ENCODE measurements at regions not wholly inside any gene's neighbourhood (a gene's known extent, or its start where the extent isn't known, plus 50 kb on each side); places are given as distances from the start of the nearest gene placed in this dataset.

DNA sequence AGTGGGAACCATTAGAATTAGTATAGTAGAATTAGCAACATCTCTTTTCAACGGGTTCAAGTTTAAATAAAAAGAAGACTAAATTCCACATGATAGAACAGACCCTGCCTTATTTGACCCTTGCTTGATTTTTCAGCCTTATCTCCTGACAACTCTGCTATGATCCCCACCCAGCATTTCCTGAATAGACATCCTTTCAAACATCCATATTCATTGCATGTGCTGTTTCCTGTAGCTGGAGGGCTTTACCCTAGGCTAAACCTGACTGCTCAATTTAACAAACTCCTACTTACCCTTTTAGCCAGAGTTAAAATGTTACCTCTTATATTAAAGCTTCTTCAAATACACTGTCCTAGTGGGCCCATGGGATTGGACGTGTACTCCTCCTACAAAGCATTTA is 594.8 kb upstream of the ARID1B start:
- Histone ChIP-seq H3K79me2 (replicated peaks; ENCODE audit: insufficient read depth) (no peaks in the 10 kb centered on the region), H4K20me1 (replicated peaks; ENCODE audit: insufficient read depth) (no peaks in the 10 kb centered on the region), H3K4me2 (no peak overlapping the region), H2AFZ (no peak overlapping the region; the same call in 1 of the 2 replicates), H3K4me3 (no peak overlapping the region), H3K27me3 (ENCODE audit: insufficient read depth) (no peaks in the 10 kb centered on the region), H3F3A (replicated peaks; ENCODE audit: low read depth) (no peaks in the 10 kb centered on the region), H3K36me3 (ENCODE audit: insufficient read depth) (no peaks in the 10 kb centered on the region), H3K4me1 (ENCODE audit: insufficient read depth) (0 out of 2 replicates have a peak, but pooled peaks cover 2% of the 10 kb centered on the region), H3K9me2 (ENCODE audit: insufficient read depth) (peaks cover 14% of the 10 kb centered on the region), H3K27ac (ENCODE audit: low read depth) (no peak overlapping the region)
- DNase-seq (ENCODE audit: low spot score) (no peak), ATAC-seq (no peak)
- H3K27me3 Mint-ChIP-seq (ENCODE audit: insufficient read depth, low read depth, poor library complexity), result peaks cover 3% of the 10 kb centered on the region
- peaks cover 3% of the 10 kb centered on the region; the same call in 2 of the 3 replicates for H3K4me1 Mint-ChIP-seq
- TF ChIP-seq, protein P1, sequence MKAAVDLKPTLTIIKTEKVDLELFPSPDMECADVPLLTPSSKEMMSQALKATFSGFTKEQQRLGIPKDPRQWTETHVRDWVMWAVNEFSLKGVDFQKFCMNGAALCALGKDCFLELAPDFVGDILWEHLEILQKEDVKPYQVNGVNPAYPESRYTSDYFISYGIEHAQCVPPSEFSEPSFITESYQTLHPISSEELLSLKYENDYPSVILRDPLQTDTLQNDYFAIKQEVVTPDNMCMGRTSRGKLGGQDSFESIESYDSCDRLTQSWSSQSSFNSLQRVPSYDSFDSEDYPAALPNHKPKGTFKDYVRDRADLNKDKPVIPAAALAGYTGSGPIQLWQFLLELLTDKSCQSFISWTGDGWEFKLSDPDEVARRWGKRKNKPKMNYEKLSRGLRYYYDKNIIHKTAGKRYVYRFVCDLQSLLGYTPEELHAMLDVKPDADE (IDR thresholded peaks at IDR 0.05), result no peak
- TF ChIP-seq JUNB (IDR thresholded peaks at IDR 0.05; ENCODE audit: unreplicated experiment) (no peak), CREB1 (CRISPR knock-in tag; IDR thresholded peaks at IDR 0.05; ENCODE audit: low read depth) (no peak), STAT1 (IDR thresholded peaks at IDR 0.05; ENCODE audit: unreplicated experiment) (no peak), ZNF114 (CRISPR knock-in tag; IDR thresholded peaks at IDR 0.05) (no peak), ZNF331 (CRISPR knock-in tag; IDR thresholded peaks at IDR 0.05; ENCODE audit: low read depth) (no peak), NANOG (IDR thresholded peaks at IDR 0.05; ENCODE audit: borderline replicate concordance) (no peak), EZH2phosphoT487 (IDR thresholded peaks at IDR 0.05; ENCODE audit: unreplicated experiment) (no peak)
- TF ChIP-seq, protein P2, sequence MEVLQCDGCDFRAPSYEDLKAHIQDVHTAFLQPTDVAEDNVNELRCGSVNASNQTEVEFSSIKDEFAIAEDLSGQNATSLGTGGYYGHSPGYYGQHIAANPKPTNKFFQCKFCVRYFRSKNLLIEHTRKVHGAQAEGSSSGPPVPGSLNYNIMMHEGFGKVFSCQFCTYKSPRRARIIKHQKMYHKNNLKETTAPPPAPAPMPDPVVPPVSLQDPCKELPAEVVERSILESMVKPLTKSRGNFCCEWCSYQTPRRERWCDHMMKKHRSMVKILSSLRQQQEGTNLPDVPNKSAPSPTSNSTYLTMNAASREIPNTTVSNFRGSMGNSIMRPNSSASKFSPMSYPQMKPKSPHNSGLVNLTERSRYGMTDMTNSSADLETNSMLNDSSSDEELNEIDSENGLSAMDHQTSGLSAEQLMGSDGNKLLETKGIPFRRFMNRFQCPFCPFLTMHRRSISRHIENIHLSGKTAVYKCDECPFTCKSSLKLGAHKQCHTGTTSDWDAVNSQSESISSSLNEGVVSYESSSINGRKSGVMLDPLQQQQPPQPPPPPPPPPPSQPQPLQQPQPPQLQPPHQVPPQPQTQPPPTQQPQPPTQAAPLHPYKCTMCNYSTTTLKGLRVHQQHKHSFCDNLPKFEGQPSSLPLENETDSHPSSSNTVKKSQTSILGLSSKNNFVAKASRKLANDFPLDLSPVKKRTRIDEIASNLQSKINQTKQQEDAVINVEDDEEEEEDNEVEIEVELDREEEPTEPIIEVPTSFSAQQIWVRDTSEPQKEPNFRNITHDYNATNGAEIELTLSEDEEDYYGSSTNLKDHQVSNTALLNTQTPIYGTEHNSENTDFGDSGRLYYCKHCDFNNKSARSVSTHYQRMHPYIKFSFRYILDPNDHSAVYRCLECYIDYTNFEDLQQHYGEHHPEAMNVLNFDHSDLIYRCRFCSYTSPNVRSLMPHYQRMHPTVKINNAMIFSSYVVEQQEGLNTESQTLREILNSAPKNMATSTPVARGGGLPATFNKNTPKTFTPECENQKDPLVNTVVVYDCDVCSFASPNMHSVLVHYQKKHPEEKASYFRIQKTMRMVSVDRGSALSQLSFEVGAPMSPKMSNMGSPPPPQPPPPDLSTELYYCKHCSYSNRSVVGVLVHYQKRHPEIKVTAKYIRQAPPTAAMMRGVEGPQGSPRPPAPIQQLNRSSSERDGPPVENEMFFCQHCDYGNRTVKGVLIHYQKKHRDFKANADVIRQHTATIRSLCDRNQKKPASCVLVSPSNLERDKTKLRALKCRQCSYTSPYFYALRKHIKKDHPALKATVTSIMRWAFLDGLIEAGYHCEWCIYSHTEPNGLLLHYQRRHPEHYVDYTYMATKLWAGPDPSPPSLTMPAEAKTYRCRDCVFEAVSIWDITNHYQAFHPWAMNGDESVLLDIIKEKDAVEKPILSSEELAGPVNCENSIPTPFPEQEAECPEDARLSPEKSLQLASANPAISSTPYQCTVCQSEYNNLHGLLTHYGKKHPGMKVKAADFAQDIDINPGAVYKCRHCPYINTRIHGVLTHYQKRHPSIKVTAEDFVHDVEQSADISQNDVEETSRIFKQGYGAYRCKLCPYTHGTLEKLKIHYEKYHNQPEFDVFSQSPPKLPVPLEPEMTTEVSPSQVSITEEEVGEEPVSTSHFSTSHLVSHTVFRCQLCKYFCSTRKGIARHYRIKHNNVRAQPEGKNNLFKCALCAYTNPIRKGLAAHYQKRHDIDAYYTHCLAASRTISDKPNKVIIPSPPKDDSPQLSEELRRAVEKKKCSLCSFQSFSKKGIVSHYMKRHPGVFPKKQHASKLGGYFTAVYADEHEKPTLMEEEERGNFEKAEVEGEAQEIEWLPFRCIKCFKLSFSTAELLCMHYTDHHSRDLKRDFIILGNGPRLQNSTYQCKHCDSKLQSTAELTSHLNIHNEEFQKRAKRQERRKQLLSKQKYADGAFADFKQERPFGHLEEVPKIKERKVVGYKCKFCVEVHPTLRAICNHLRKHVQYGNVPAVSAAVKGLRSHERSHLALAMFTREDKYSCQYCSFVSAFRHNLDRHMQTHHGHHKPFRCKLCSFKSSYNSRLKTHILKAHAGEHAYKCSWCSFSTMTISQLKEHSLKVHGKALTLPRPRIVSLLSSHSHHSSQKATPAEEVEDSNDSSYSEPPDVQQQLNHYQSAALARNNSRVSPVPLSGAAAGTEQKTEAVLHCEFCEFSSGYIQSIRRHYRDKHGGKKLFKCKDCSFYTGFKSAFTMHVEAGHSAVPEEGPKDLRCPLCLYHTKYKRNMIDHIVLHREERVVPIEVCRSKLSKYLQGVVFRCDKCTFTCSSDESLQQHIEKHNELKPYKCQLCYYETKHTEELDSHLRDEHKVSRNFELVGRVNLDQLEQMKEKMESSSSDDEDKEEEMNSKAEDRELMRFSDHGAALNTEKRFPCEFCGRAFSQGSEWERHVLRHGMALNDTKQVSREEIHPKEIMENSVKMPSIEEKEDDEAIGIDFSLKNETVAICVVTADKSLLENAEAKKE (CRISPR knock-in tag; IDR thresholded peaks at IDR 0.05), result no peak
- TF ChIP-seq, protein P3, sequence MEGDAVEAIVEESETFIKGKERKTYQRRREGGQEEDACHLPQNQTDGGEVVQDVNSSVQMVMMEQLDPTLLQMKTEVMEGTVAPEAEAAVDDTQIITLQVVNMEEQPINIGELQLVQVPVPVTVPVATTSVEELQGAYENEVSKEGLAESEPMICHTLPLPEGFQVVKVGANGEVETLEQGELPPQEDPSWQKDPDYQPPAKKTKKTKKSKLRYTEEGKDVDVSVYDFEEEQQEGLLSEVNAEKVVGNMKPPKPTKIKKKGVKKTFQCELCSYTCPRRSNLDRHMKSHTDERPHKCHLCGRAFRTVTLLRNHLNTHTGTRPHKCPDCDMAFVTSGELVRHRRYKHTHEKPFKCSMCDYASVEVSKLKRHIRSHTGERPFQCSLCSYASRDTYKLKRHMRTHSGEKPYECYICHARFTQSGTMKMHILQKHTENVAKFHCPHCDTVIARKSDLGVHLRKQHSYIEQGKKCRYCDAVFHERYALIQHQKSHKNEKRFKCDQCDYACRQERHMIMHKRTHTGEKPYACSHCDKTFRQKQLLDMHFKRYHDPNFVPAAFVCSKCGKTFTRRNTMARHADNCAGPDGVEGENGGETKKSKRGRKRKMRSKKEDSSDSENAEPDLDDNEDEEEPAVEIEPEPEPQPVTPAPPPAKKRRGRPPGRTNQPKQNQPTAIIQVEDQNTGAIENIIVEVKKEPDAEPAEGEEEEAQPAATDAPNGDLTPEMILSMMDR (conservative IDR thresholded peaks at IDR 0.05; ENCODE audit: low read depth in 2 of 2), result no peak
- TF ChIP-seq, protein P4, sequence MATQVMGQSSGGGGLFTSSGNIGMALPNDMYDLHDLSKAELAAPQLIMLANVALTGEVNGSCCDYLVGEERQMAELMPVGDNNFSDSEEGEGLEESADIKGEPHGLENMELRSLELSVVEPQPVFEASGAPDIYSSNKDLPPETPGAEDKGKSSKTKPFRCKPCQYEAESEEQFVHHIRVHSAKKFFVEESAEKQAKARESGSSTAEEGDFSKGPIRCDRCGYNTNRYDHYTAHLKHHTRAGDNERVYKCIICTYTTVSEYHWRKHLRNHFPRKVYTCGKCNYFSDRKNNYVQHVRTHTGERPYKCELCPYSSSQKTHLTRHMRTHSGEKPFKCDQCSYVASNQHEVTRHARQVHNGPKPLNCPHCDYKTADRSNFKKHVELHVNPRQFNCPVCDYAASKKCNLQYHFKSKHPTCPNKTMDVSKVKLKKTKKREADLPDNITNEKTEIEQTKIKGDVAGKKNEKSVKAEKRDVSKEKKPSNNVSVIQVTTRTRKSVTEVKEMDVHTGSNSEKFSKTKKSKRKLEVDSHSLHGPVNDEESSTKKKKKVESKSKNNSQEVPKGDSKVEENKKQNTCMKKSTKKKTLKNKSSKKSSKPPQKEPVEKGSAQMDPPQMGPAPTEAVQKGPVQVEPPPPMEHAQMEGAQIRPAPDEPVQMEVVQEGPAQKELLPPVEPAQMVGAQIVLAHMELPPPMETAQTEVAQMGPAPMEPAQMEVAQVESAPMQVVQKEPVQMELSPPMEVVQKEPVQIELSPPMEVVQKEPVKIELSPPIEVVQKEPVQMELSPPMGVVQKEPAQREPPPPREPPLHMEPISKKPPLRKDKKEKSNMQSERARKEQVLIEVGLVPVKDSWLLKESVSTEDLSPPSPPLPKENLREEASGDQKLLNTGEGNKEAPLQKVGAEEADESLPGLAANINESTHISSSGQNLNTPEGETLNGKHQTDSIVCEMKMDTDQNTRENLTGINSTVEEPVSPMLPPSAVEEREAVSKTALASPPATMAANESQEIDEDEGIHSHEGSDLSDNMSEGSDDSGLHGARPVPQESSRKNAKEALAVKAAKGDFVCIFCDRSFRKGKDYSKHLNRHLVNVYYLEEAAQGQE (IDR thresholded peaks at IDR 0.05; ENCODE audit: unreplicated experiment), result no peak
- no peak overlapping the region for H3K27ac Mint-ChIP-seq
- H3K36me3 Mint-ChIP-seq (ENCODE audit: low read depth), result no peaks in the 10 kb centered on the region; the same call in 1 of the 3 replicates
- no peaks in the 10 kb centered on the region for H3K9me3 Mint-ChIP-seq
- no peak overlapping the region for H3K4me3 Mint-ChIP-seq

All from GM23338 (cell line).